ENCODE measurements at regions not wholly inside any gene's neighbourhood (a gene's known extent, or its start where the extent isn't known, plus 50 kb on each side); places are given as distances from the start of the nearest gene placed in this dataset.
"Not testable (repeated sequence)": the region's sequence is repeated elsewhere in the genome, so short reads cannot be mapped to it uniquely, and the experiment has no call there.

DNA sequence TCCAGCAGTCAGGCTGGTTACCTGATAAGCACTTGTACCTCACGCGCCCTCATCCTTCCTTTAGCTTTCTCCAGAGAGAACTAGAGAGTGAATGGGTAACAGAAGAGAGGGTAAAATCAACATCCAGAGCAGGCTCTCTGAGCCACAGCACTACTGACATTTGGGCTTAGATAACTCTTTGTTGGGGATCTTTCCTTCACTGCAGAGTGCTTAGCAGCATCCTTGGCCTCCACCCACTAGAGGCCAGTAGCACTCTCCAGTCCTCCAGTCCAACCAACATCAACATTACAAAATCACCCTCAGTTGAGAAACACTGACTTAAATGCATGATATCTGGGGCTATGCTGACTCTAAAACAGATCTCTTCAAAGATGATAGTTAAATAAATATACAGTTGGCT is 220.7 kb downstream of the TACR3 start:
- in situ Hi-C loops (cut with MboI; ENCODE audit: low pct_unique_long_range_greater_than_20kb in 2 of 9, low sequenced_read_pairs in 9 of 9, unreplicated experiment in 9 of 9), result no loop called here
- no peak for ATAC-seq (replicated peaks in 6 of 8)

DNA sequence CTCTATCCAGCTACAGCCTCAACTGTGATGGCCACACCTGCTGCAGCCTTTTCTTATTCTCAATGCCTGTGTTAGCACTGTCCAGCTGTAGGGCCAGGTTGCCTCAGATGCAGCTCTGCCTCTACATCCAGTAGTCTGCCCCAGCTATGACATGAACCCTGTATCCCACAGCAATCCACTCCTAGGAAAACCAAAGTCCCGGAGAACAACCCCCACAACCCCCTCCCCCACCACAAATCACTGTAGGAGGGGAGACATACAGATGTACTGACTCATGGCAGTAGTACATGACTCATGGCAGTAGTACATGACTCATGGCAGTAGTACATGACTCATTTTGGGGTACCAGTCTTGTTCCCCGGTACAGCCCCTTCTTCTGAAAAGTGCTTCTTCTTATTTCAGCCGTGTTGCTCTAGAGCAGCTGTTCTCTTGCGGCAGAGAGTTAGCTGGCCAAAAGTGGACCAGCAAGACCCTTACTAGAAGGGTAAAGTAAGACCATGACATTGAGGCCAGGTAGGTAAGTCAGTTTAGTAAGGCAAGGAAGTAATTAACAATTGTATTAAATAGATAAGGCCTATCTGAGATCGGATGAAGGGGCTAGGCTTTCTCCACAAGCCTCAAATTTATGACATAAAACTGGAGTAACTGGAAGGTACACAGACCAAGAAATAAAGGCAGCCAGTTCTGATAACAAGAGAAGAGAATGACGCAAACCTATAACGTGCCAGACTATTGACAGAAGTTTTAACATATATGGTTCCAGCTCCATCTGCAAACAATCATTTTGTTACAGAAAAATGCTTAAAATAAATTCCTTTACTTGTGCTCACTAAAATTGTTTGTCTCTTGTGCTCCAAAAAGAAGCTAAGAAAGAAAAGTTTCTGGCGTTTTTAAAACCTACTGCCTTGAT is 221.4 kb downstream of the TACR3 start:
- no peak overlapping the region for H3K27ac ChIP-seq
- no peaks in the 10 kb centered on the region for H3K4me1 ChIP-seq (replicated peaks in 1 of 2)
- peak in 2 of 8 experiments; percentile 64 to 91 for ATAC-seq (replicated peaks in 6 of 8)
- H3K4me3 ChIP-seq, result no peak overlapping the region
- in situ Hi-C loops (cut with MboI; ENCODE audit: low pct_unique_long_range_greater_than_20kb in 2 of 9, low sequenced_read_pairs in 9 of 9, unreplicated experiment in 9 of 9), result no loop called here
- 9 to 100% (median 66%) methylated on average over 1 to 6 of the region's 8 CpGs for WGBS, 10 experiments

More for the DNA sequence above, 220.7 kb downstream of the TACR3 start:
- H3K4me1 ChIP-seq (replicated peaks in 1 of 2), result no peaks in the 10 kb centered on the region
- no peak overlapping the region for H3K4me3 ChIP-seq
- H3K27ac ChIP-seq, result no peak overlapping the region
- WGBS, 10 experiments, result 33 to 100% (median 88%) methylated on average over 1 to 2 of the region's 2 CpGs; no CpG with 5 or more reads in 3 of the 10 experiments

GRCh38 chr4:103497692-103498091 is 222.1 kb downstream of the TACR3 start:
- Histone ChIP-seq H3K4me1 (replicated peaks in 1 of 2) (no peaks in the 10 kb centered on the region), H3K4me3 (no peak overlapping the region), H3K27ac (no peak overlapping the region)
- no peak for ATAC-seq (replicated peaks in 6 of 8)
- 100% methylated on average over 1 of the region's 1 CpG; no CpG with 5 or more reads in 5 of the 10 experiments for WGBS, 10 experiments
- in situ Hi-C loops (cut with MboI; ENCODE audit: low pct_unique_long_range_greater_than_20kb in 2 of 9, low sequenced_read_pairs in 9 of 9, unreplicated experiment in 9 of 9), result no loop called here

- Histone ChIP-seq H3K4me1 (replicated peaks in 1 of 2) (no peaks in the 10 kb centered on the region), H3K27ac (no peak overlapping the region), H3K4me3 (no peak overlapping the region)
- no peak for ATAC-seq (replicated peaks in 6 of 8)
- WGBS, 10 experiments, result 61 to 100% (median 89%) methylated on average over 1 to 5 of the region's 5 CpGs; no CpG with 5 or more reads in 1 of the 10 experiments
- in situ Hi-C loops (cut with MboI; ENCODE audit: low pct_unique_long_range_greater_than_20kb in 2 of 9, low sequenced_read_pairs in 9 of 9, unreplicated experiment in 9 of 9), result no loop called here
Observed at GRCh38 chr4:103496800-103497199, 223.0 kb downstream of the TACR3 start.

DNA sequence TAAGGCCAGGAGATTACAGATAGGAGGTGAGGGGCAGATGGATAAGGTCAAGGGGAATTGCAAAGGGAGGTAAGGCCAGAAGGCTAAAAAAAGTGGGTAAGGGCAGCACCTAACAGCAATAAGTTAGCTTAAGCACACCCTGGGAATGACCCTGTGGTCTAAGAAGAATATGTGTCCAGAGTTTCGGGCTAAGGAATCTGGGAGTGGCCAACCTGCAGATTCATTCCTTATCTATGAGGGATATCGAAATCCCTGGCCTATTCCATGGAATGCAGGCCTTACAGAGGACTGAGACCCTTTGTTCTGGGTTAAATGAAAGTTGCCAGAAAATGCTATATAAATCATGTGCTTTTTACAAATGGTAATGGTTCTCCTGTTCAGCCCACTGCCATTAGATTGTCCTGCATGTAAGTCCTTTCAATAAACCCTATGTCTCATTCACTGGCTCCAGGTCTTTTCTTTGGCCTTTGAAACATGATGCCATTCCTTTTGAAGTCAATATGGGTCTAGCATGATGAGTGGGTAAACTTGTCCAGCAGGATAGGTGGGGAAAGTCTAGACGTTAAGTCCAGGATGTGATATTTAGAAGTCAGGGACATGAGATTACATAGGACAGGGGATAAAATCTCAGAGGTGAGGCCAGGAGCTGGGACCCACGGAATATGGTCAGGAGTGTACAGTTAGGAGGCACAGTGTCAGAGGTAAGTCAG is 226.2 kb downstream of the TACR3 start:
- Histone ChIP-seq H3K4me1 (replicated peaks in 1 of 2) (no peaks in the 10 kb centered on the region), H3K4me3 (no peak overlapping the region), H3K27ac (no peak overlapping the region)
- in situ Hi-C loops (cut with MboI; ENCODE audit: low pct_unique_long_range_greater_than_20kb in 2 of 9, low sequenced_read_pairs in 9 of 9, unreplicated experiment in 9 of 9), result no loop called here
- no peak for ATAC-seq (replicated peaks in 6 of 8)
- WGBS, 10 experiments, result 0 to 94% (median 81%) methylated on average over 2 to 4 of the region's 4 CpGs; no CpG with 5 or more reads in 3 of the 10 experiments

- in situ Hi-C loops (cut with MboI; ENCODE audit: low pct_unique_long_range_greater_than_20kb in 2 of 9, low sequenced_read_pairs in 9 of 9, unreplicated experiment in 9 of 9); H3K4me3 ChIP-seq; H3K4me1 ChIP-seq (replicated peaks in 1 of 2); ATAC-seq (replicated peaks in 6 of 8); H3K27ac ChIP-seq: not testable (repeated sequence)
- 4 to 100% (median 82%) methylated on average over 1 to 3 of the region's 4 CpGs; no CpG with 5 or more reads in 5 of the 10 experiments for WGBS, 10 experiments
Observed at GRCh38 chr4:103485296-103485695, 234.5 kb downstream of the TACR3 start.

GRCh38 chr4:103484521-103484920 is 235.3 kb downstream of the TACR3 start:
- in situ Hi-C loops (cut with MboI; ENCODE audit: low pct_unique_long_range_greater_than_20kb in 2 of 9, low sequenced_read_pairs in 9 of 9, unreplicated experiment in 9 of 9), result no loop called here
- H3K27ac ChIP-seq, result no peak overlapping the region
- H3K4me3 ChIP-seq, result no peak overlapping the region
- no peaks in the 10 kb centered on the region for H3K4me1 ChIP-seq (replicated peaks in 1 of 2)
- 0 to 100% (median 45%) methylated on average over 1 to 3 of the region's 3 CpGs; no CpG with 5 or more reads in 4 of the 10 experiments for WGBS, 10 experiments
- no peak for ATAC-seq (replicated peaks in 6 of 8)

DNA sequence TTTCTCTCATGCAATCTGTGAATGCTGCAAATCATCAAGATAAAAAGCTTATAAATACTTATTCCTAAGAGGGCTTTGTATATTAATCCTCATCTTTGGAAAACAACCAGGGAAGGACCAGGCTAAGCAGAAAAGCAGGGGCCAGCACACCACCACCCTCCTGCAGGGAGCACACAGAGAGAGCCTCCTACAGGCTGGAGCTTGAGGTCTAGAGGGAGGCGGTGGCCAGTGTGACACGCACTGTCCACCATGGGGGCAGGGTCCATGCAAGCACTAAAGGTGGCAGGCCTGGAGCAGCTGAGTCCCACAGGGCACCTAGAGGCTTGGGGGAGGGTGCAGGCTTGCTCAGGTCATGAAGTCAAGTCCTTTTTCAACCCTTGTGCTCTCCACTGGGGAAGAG is 236.9 kb downstream of the TACR3 start:
- Histone ChIP-seq H3K4me3 (no peak overlapping the region), H3K27ac (no peak overlapping the region), H3K4me1 (replicated peaks in 1 of 2) (no peaks in the 10 kb centered on the region)
- no peak for ATAC-seq (replicated peaks in 6 of 8)
- WGBS, 10 experiments, result 17 to 100% (median 97%) methylated on average over 1 to 2 of the region's 2 CpGs; no CpG with 5 or more reads in 6 of the 10 experiments
- in situ Hi-C loops (cut with MboI; ENCODE audit: low pct_unique_long_range_greater_than_20kb in 2 of 9, low sequenced_read_pairs in 9 of 9, unreplicated experiment in 9 of 9), result no loop called here

DNA sequence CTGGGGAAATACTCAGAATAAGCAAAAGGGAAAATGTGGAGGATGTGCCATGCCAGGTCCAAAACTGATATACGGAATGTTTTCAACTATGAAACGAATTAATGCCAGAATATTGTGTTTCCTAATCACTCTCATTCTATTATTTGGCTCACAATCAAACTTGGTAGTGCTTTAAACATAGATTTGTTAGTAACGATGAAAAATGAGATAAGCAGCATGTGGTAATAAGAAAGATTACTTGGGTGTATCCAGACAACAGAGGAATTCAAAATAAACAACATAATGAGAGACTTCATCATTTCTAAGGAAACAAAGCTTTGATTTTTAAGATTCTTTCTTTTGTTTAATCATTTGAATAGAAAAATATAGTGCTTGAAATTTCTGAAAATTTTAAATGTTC is 237.3 kb downstream of the TACR3 start:
- Histone ChIP-seq H3K27ac (no peak overlapping the region), H3K4me1 (replicated peaks in 1 of 2) (no peaks in the 10 kb centered on the region), H3K4me3 (no peak overlapping the region)
- in situ Hi-C loops (cut with MboI; ENCODE audit: low pct_unique_long_range_greater_than_20kb in 2 of 9, low sequenced_read_pairs in 9 of 9, unreplicated experiment in 9 of 9), result no loop called here
- WGBS, 10 experiments, result 0 to 100% (median 42%) methylated on average over 1 to 3 of the region's 3 CpGs; no CpG with 5 or more reads in 2 of the 10 experiments
- ATAC-seq (replicated peaks in 6 of 8), result no peak

DNA sequence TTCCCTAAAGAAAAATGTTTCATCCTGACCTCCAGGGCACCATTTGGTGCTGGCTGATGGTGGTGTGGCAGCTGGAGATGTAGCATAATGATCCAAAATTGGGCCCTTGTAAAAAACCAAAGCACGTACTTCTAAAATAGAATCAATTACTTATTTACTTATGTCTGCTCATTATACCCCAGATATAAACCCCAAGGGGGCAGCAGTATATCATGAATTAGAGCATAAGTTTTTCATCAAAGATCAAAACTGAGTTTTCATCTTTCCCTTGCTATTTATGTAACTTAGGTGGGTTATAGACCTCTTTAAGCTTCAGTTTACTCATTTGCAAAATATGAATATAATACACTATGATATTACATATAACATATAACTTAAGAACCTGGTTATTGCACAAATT is 241.1 kb downstream of the TACR3 start:
- in situ Hi-C loops (cut with MboI; ENCODE audit: low pct_unique_long_range_greater_than_20kb in 2 of 9, low sequenced_read_pairs in 9 of 9, unreplicated experiment in 9 of 9), result no loop called here
- no peak overlapping the region for H3K4me3 ChIP-seq
- H3K27ac ChIP-seq, result no peak overlapping the region
- ATAC-seq (replicated peaks in 6 of 8), result no peak
- no peaks in the 10 kb centered on the region for H3K4me1 ChIP-seq (replicated peaks in 1 of 2)
- WGBS, 10 experiments, result 0 to 100% (median 80%) methylated on average over 1 of the region's 1 CpG; no CpG with 5 or more reads in 2 of the 10 experiments

GRCh38 chr4:103478210-103478609 is 241.6 kb downstream of the TACR3 start:
- Histone ChIP-seq H3K4me3 (no peak overlapping the region), H3K4me1 (replicated peaks in 1 of 2) (no peaks in the 10 kb centered on the region), H3K27ac (no peak overlapping the region)
- WGBS, 10 experiments, result 0 to 100% (median 33%) methylated on average over 1 of the region's 1 CpG; no CpG with 5 or more reads in 3 of the 10 experiments
- no peak for ATAC-seq (replicated peaks in 6 of 8)
- in situ Hi-C loops (cut with MboI; ENCODE audit: low pct_unique_long_range_greater_than_20kb in 2 of 9, low sequenced_read_pairs in 9 of 9, unreplicated experiment in 9 of 9), result no loop called here

GRCh38 chr4:103457566-103457965 is 259.4 kb upstream of the CENPE start:
- Histone ChIP-seq H3K4me1 (replicated peaks in 1 of 2) (no peaks in the 10 kb centered on the region), H3K27ac (no peak overlapping the region), H3K4me3 (no peak overlapping the region)
- no peak for ATAC-seq (replicated peaks in 6 of 8)
- in situ Hi-C loops (cut with MboI; ENCODE audit: low pct_unique_long_range_greater_than_20kb in 2 of 9, low sequenced_read_pairs in 9 of 9, unreplicated experiment in 9 of 9), result no loop called here
- 4 to 100% (median 91%) methylated on average over 2 of the region's 2 CpGs; no CpG with 5 or more reads in 1 of the 10 experiments for WGBS, 10 experiments

DNA sequence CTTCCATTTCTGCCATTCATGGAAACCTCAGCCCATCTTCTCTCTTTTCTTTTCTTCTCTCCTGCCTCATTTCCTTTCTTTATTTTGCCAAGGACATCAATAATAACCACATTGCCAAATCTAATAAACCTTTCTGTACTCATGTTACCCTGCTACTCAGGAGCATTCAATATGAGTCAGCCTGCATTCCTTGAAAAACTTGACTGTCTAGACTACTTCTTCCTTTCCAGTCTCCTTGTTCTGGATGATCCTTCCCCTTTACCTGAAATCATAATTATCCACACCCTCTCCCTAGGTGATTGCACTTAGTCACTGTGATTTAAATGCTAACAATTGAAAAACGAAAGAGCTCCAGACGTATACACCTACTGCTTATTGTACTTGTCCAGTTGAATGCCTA is 253.2 kb upstream of the CENPE start:
- in situ Hi-C loops (cut with MboI; ENCODE audit: low pct_unique_long_range_greater_than_20kb in 2 of 9, low sequenced_read_pairs in 9 of 9, unreplicated experiment in 9 of 9), result no loop called here
- 0 to 94% (median 58%) methylated on average over 2 of the region's 2 CpGs; no CpG with 5 or more reads in 2 of the 10 experiments for WGBS, 10 experiments
- no peak for ATAC-seq (replicated peaks in 6 of 8)
- no peak overlapping the region for H3K27ac ChIP-seq
- H3K4me1 ChIP-seq (replicated peaks in 1 of 2), result peaks cover 0 to 8% of the 10 kb centered on the region in 2 donors
- no peak overlapping the region for H3K4me3 ChIP-seq

All from motor neuron (in vitro differentiated cells).